A673 (cell line): ENCODE measurements at regions not wholly inside any gene's neighbourhood (a gene's known extent, or its start where the extent isn't known, plus 50 kb on each side); places are given as distances from the start of the nearest gene placed in this dataset.

Source experiments
- BruUV-seq: library from RNA; stranded (reverse); fragments of 400-500 nt; replicated peaks from 2 replicates; lab custom pipeline; 2021; lab: Mats Ljungman, UMichigan
- CTCF ChIA-PET: fragments of 300-600 bp; sonication (Branson Sonifier 250); formaldehyde crosslinking; loops from one replicate; lab custom pipeline; 2022; ENCODE audit warnings: antibody characterized with exemption; lab: Charles Lee
- POLR2A ChIA-PET: fragments of 300-600 bp; sonication (Branson Sonifier 250); formaldehyde crosslinking; loops from one replicate; lab custom pipeline; 2022; ENCODE audit warnings: antibody characterized with exemption; ENCODE audit not compliant: low non-redundant PET; lab: Charles Lee
- DNase-seq: peaks from one replicate; pipeline ENCODE4 v3.0.0-alpha.2; 2015; ENCODE audit warnings: low spot score
- H3K27ac ChIP-seq: fragments of 200-600 bp; sonication (generic); 2 replicates; pipeline ENCODE4 v1.5.1; 2016; ENCODE audit warnings: mixed run types, low read depth, mild to moderate bottlenecking, mixed read lengths, antibody characterized with exemption, low read length; ENCODE audit not compliant: poor library complexity, severe bottlenecking
- H3K27me3 ChIP-seq: fragments of 200-600 bp; sonication (generic); replicated peaks from 2 replicates; pipeline ENCODE4 v1.6.1; 2017; ENCODE audit warnings: mixed run types, low read depth, mild to moderate bottlenecking, mixed read lengths, antibody characterized with exemption, low read length; ENCODE audit not compliant: insufficient read depth, poor library complexity
- H3K36me3 ChIP-seq: fragments of 200-600 bp; sonication (generic); 2 replicates; pipeline ENCODE4 v1.6.1; 2016; ENCODE audit warnings: mixed run types, mild to moderate bottlenecking, mixed read lengths, antibody characterized with exemption, low read length; ENCODE audit not compliant: insufficient read depth, poor library complexity, severe bottlenecking
- H3K4me1 ChIP-seq: fragments of 200-600 bp; sonication (generic); 2 replicates; pipeline ENCODE4 v1.6.1; 2017; ENCODE audit warnings: mixed run types, mild to moderate bottlenecking, mixed read lengths, antibody characterized with exemption, low read length; ENCODE audit not compliant: insufficient read depth, poor library complexity, severe bottlenecking
- H3K4me3 ChIP-seq: fragments of 200-600 bp; sonication (generic); 2 replicates; pipeline ENCODE4 v1.5.1; 2016; ENCODE audit warnings: low read depth, mixed run types, mild to moderate bottlenecking, mixed read lengths, low read length; ENCODE audit not compliant: poor library complexity, severe bottlenecking
- H3K9me3 ChIP-seq: fragments of 200-600 bp; sonication (generic); 2 replicates; pipeline ENCODE4 v1.6.1; 2016; ENCODE audit warnings: mixed run types, low read depth, mild to moderate bottlenecking, mixed read lengths, antibody characterized with exemption, low read length; ENCODE audit not compliant: poor library complexity, severe bottlenecking
- EZH2 ChIP-seq: fragments of 200-600 bp; sonication (generic); IDR thresholded peaks from 2 replicates; pipeline ENCODE4 v1.6.1; 2017; ENCODE audit warnings: borderline replicate concordance, low read depth, mild to moderate bottlenecking, mixed read lengths, antibody characterized with exemption, low read length; ENCODE audit not compliant: poor library complexity, severe bottlenecking
- intact Hi-C: fragments of 100-400 bp; cut with micrococcal nuclease; formaldehyde crosslinking; loops from one replicate; pipeline ENCODE4 v1.10.0; 2022; ENCODE audit not compliant: unreplicated experiment
- TF ChIP-seq, protein P1 (sequence below): fragments of 300-800, 200-600 bp; sonication (generic); conservative IDR thresholded peaks from 2 replicates; pipeline ENCODE4 v1.5.1; 2017; ENCODE audit warnings: low read depth, mild to moderate bottlenecking, antibody characterized with exemption, low read length, moderate library complexity, mixed read lengths

DNA sequence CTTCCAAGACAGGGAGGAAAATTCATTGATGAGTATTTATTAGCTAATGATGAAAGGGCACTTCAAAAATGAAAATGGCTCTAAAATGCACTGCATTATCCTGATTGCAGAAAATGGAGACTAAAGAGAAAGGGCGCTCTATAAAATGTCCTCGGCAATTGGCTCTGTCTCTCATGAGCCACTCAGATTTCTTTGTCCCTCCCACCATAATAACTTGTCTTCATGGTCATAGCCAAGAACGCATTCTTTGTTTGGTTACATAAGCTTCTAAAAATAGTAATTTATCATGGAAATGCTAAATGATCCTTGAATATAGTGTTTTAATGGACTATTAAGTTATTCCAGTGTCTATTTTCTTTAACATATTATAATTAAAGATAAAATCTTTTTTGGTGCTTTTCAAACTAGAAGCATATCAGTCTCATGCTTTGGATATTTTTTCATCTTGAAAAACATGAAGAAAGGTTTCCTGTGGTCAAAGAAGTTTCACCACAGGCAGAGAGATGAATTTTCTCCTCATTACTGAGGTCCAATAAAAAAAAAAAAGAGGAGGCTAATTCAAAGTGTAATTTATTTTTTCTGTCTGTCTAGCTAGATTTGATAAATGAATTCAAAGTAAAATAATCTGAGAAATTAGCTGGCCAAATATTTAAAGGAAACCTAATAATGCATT is 238.1 kb upstream of the BLID start:
- CTCF ChIA-PET: interaction anchor here (1.0 kb wide), 1 partner anchor 21 kb away, joined by 3 read pairs; no protein-coding TSS in a partner anchor
- intact Hi-C loops: no loop called here
- Histone ChIP-seq H3K27ac (no peak overlapping the region), H3K36me3 (no peaks in the 10 kb centered on the region), H3K4me3 (no peak overlapping the region), H3K9me3 (no peaks in the 10 kb centered on the region), H3K27me3 (no peaks in the 10 kb centered on the region), H3K4me1 (no peaks in the 10 kb centered on the region)
- DNase-seq: no peak
- BruUV-seq: no TSS peak
- TF ChIP-seq, protein P1, sequence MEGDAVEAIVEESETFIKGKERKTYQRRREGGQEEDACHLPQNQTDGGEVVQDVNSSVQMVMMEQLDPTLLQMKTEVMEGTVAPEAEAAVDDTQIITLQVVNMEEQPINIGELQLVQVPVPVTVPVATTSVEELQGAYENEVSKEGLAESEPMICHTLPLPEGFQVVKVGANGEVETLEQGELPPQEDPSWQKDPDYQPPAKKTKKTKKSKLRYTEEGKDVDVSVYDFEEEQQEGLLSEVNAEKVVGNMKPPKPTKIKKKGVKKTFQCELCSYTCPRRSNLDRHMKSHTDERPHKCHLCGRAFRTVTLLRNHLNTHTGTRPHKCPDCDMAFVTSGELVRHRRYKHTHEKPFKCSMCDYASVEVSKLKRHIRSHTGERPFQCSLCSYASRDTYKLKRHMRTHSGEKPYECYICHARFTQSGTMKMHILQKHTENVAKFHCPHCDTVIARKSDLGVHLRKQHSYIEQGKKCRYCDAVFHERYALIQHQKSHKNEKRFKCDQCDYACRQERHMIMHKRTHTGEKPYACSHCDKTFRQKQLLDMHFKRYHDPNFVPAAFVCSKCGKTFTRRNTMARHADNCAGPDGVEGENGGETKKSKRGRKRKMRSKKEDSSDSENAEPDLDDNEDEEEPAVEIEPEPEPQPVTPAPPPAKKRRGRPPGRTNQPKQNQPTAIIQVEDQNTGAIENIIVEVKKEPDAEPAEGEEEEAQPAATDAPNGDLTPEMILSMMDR: no peak
- TF ChIP-seq EZH2: no peak
- POLR2A ChIA-PET: no interaction called here

DNA sequence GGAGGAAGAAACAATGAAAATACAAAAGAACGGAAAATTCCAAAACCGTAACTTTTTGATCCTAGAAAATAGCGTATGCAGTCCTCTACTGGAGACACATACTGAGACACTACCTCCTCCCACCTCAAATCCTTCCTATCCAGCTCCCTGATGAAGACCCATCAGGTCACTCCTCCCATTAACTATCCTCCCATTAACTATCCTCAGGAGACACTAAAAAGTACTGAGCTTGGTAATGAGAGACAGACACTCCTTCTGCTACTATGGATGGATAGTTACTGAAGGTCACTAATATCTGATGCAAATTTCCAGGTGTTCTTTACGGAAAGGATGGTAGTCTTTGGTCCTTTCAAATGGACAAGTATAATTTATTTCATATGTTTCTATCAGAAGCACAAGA is 237.5 kb upstream of the BLID start:
- intact Hi-C loops: no loop called here
- Histone ChIP-seq H3K27me3 (no peaks in the 10 kb centered on the region), H3K36me3 (no peaks in the 10 kb centered on the region), H3K27ac (no peak overlapping the region), H3K4me1 (no peaks in the 10 kb centered on the region), H3K9me3 (no peaks in the 10 kb centered on the region), H3K4me3 (no peak overlapping the region)
- DNase-seq: no peak
- TF ChIP-seq, protein P1: no peak
- TF ChIP-seq EZH2: no peak
- ChIA-PET POLR2A (no interaction called here), CTCF (interaction anchor here (1.0 kb wide), 1 partner anchor 22 kb away, joined by 3 read pairs; no protein-coding TSS in a partner anchor)
- BruUV-seq: no TSS peak

DNA sequence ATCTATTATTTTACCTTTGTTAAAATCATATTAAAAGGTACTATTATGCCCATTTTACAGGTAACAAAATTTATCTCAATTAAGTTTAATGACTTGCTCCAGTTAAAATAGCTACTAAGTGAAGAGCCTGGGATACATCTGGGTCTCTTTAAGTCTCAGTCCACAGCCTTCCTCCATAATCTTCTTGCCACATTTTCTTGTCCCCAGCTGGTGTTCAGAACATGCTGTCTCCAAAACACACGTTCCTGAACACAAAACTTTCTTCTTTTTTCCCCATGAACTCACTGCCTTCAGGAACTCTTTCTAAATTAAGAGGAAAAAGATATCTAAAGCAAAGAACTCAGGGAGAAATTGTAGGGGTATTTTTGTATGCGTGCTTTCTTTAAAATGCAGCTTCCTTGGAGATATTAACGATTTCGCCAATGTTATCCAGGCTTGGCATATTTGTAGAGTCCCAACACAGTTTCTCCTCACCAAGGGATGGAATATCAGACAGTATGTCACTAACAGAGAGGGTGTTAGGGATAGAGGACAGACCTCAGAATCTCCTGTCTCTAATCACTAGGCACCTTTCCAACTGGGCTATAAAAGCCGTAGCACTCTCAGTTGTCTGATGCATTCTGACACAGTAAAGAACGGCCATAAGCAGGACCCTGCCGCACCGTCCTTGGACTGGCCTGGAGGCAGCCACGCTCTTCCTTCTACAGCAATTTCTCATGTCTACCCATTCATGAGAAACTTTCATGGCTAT is 232.8 kb upstream of the BLID start:
- no peak for DNase-seq
- H3K4me1 ChIP-seq: no peaks in the 10 kb centered on the region
- CTCF ChIA-PET: no interaction called here
- intact Hi-C loops: no loop called here
- no peak for TF ChIP-seq EZH2
- H3K36me3 ChIP-seq: no peaks in the 10 kb centered on the region
- no TSS peak for BruUV-seq
- no peak overlapping the region for H3K4me3 ChIP-seq
- H3K27me3 ChIP-seq: no peaks in the 10 kb centered on the region
- H3K27ac ChIP-seq: no peak overlapping the region
- no peaks in the 10 kb centered on the region for H3K9me3 ChIP-seq
- POLR2A ChIA-PET: no interaction called here

DNA sequence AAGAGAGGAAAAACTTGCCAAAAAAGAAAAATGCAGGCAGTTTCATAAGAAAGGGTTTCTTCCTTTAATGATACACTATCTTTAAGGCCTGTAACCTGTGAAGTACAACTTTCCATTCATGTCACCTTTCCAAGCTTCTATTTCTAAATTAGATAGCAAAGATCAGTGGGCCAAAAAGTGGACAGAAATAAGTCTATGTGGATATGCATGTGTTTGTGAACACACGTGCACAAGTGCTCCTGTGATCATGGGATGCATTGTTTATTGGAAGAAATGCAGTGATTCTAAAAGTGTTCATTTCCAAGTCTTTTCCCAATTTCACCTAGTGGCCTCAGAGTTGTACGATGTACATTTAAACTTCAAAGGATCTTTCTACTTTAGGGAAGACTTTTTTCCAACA is 230.0 kb upstream of the BLID start:
- Histone ChIP-seq H3K4me1 (no peaks in the 10 kb centered on the region), H3K27me3 (no peaks in the 10 kb centered on the region), H3K9me3 (no peaks in the 10 kb centered on the region), H3K27ac (no peak overlapping the region), H3K36me3 (no peaks in the 10 kb centered on the region), H3K4me3 (no peak overlapping the region)
- no TSS peak for BruUV-seq
- ChIA-PET CTCF (no interaction called here), POLR2A (no interaction called here)
- no peak for DNase-seq
- intact Hi-C loops: no loop called here
- TF ChIP-seq, protein P1: no peak
- TF ChIP-seq EZH2: no peak
